K562 (cell line): ENCODE measurements at regions not wholly inside any gene's neighbourhood (a gene's known extent, or its start where the extent isn't known, plus 50 kb on each side); places are given as distances from the start of the nearest gene placed in this dataset.

Source experiments
- ATAC-seq: fragments of 200-7000 bp; cut with Tn5 transposase; 3 replicates; pipeline ENCODE4 v1.9.1; 2020; ENCODE audit warnings: moderate library complexity
- BruUV-seq: library from RNA; stranded (reverse); fragments of 400-500 nt; replicated peaks from 2 replicates; lab custom pipeline; 2021; lab: Mats Ljungman, UMichigan
- CTCF ChIA-PET: fragments of 300-600 bp; formaldehyde crosslinking; extraction: SDS; loops from one replicate; lab custom pipeline; 2021; ENCODE audit warnings: low intra/inter-chr PET ratio; lab: Yijun Ruan, JAX
- POLR2A ChIA-PET: fragments of 300-600, 350-650 bp; sonication (Branson Sonifier 250); formaldehyde crosslinking; extraction: SDS; loops from one replicate; lab custom pipeline; 2021; ENCODE audit warnings: antibody characterized with exemption, inconsistent platforms; lab: Yijun Ruan, JAX
- DNase-seq, 4 experiments: peaks; one replicate each; pipeline versions ENCODE4 v3.0.0 to v3.0.0-alpha.2; 2011 to 2018; ENCODE audit warnings: low spot score in 3 of 4, mixed read lengths in 3 of 4; ENCODE audit errors: extremely low read depth in 1 of 4
- FAIRE-seq: peaks from 2 replicates; lab custom pipeline; 2011; peaks lifted over from hg19 to GRCh38; lab: Jason Lieb, UNC
- H2AFZ ChIP-seq: 2 replicates; pipeline ENCODE4 v1.6.0; 2011; ENCODE audit warnings: low read depth, low read length, control low read depth, inconsistent platforms
- H3K27ac ChIP-seq: fragments of 200-600 bp; 3 replicates; pipeline ENCODE4 v1.8.0; 2011; ENCODE audit warnings: low read depth, mild to moderate bottlenecking, control low read depth, inconsistent platforms, low read length, moderate library complexity, mixed read lengths; ENCODE audit errors: extremely low read depth
- H3K27me3 ChIP-seq, 2 experiments: fragments of 300-600 bp in 1 of 2; 2 replicates in 1 of 2; 3 replicates in 1 of 2; pipeline versions ENCODE4 v1.6.0 to v1.8.0; 2011; ENCODE audit warnings: inconsistent platforms in 2 of 2, low read length in 2 of 2, mild to moderate bottlenecking in 1 of 2, mixed read lengths in 1 of 2, moderate library complexity in 1 of 2; ENCODE audit not compliant: control insufficient read depth in 2 of 2, insufficient read depth in 2 of 2
- H3K36me3 ChIP-seq: fragments of 300-600 bp; 3 replicates; pipeline ENCODE4 v1.8.0; 2011; ENCODE audit warnings: mild to moderate bottlenecking, low read length, inconsistent platforms; ENCODE audit not compliant: control insufficient read depth, insufficient read depth
- H3K4me1 ChIP-seq, 2 experiments: fragments of 200-600 bp in 1 of 2; replicated peaks in 1 of 2; 2 replicates in 1 of 2; 3 replicates in 1 of 2; pipeline versions ENCODE4 v1.5.1 to v1.8.0; 2011; ENCODE audit warnings: inconsistent platforms in 2 of 2, low read length in 2 of 2, mild to moderate bottlenecking in 1 of 2, mixed read lengths in 1 of 2, moderate library complexity in 1 of 2; ENCODE audit not compliant: control insufficient read depth in 2 of 2, insufficient read depth in 2 of 2
- H3K4me2 ChIP-seq: 2 replicates; pipeline ENCODE4 v1.6.1; 2011; ENCODE audit warnings: low read length, control low read depth, inconsistent platforms, mixed read lengths; ENCODE audit not compliant: insufficient read depth
- H3K4me3 ChIP-seq: fragments of 200-600 bp; sonication (generic), shearing (Covaris generic); 2 replicates; pipeline ENCODE4 v1.5.1; 2016; ENCODE audit warnings: control low read depth, inconsistent platforms
- H3K79me2 ChIP-seq: fragments of 200-600 bp; 3 replicates; pipeline ENCODE4 v1.8.0; 2011; ENCODE audit warnings: low read length, inconsistent platforms; ENCODE audit not compliant: control insufficient read depth, insufficient read depth
- H3K9ac ChIP-seq, 2 experiments: 2 replicates each; pipeline versions ENCODE4 v1.6.0 to v1.6.1; 2011; ENCODE audit warnings: low read depth in 2 of 2, low read length in 2 of 2, control low read depth in 1 of 2, inconsistent platforms in 1 of 2, mild to moderate bottlenecking in 1 of 2, mixed read lengths in 1 of 2; ENCODE audit not compliant: insufficient read depth in 1 of 2
- H3K9me1 ChIP-seq: one replicate; pipeline ENCODE4 v1.6.0; 2011; ENCODE audit warnings: inconsistent platforms, mild to moderate bottlenecking, low read length, moderate library complexity; ENCODE audit not compliant: control insufficient read depth, insufficient read depth
- H3K9me3 ChIP-seq: replicated peaks from 2 replicates; pipeline ENCODE4 v1.5.1; 2011; ENCODE audit warnings: low read depth, low read length, inconsistent platforms; ENCODE audit not compliant: control insufficient read depth, insufficient read depth
- H4K20me1 ChIP-seq: replicated peaks from 2 replicates; pipeline ENCODE4 v1.6.1; 2011; ENCODE audit warnings: low read length, inconsistent platforms, mixed read lengths; ENCODE audit not compliant: control insufficient read depth, insufficient read depth
- HINFP ChIP-seq: fragments of 450-650 bp; conservative IDR thresholded peaks from 2 replicates; pipeline ENCODE4 v1.6.1; 2016; ENCODE audit warnings: missing genetic modification characterization, low read depth, mild to moderate bottlenecking, control low read depth, missing compliant biosample characterization
- HMG20A ChIP-seq: fragments of 450-650 bp; formaldehyde crosslinking; conservative IDR thresholded peaks from 2 replicates; pipeline ENCODE4 v1.4.0; 2020; ENCODE audit warnings: mild to moderate bottlenecking, mixed read lengths
- HOXB6 ChIP-seq: fragments of 250-450 bp; sonication (Bioruptor Pico); IDR thresholded peaks from 2 replicates; pipeline ENCODE4 v1.5.1; 2022; ENCODE audit warnings: mild to moderate bottlenecking, borderline replicate concordance
- JUND ChIP-seq, 2 experiments: IDR thresholded peaks; 2 replicates in 1 of 2; 3 replicates in 1 of 2; pipeline ENCODE4 v1.6.1; 2011; ENCODE audit warnings: borderline replicate concordance in 2 of 2, low read depth in 2 of 2, low read length in 2 of 2, improper control_type of control experiment in 1 of 2, missing biosample characterization in 1 of 2, missing genetic modification characterization in 1 of 2, missing genetic modification reagents in 1 of 2
- NR2F6 ChIP-seq: fragments of 450-650 bp; formaldehyde crosslinking; IDR thresholded peaks from 2 replicates; pipeline ENCODE4 v1.4.0; 2020; ENCODE audit warnings: mild to moderate bottlenecking
- XRCC3 ChIP-seq: fragments of 450-650 bp; IDR thresholded peaks from 2 replicates; pipeline ENCODE4 v1.6.1; 2017; ENCODE audit warnings: mild to moderate bottlenecking, moderate library complexity
- ZBTB2 ChIP-seq: fragments of 450-650 bp; IDR thresholded peaks from 2 replicates; pipeline ENCODE4 v1.6.1; 2016; ENCODE audit warnings: antibody characterized with exemption
- ZNF212 ChIP-seq: fragments of 450-650 bp; formaldehyde crosslinking; IDR thresholded peaks from 2 replicates; pipeline ENCODE4 v1.4.0; 2020; ENCODE audit warnings: mild to moderate bottlenecking
- ZNF408 ChIP-seq: fragments of 250-450 bp; sonication (Bioruptor Pico); IDR thresholded peaks from 2 replicates; pipeline ENCODE4 v1.4.0; 2020; ENCODE audit warnings: low read depth, mild to moderate bottlenecking, moderate library complexity
- ZNF77 ChIP-seq: fragments of 250-450 bp; sonication (Bioruptor Pico); IDR thresholded peaks from 2 replicates; pipeline ENCODE4 v1.5.0; 2020
- WGBS: fragments of 100-300 bp; shearing (Covaris generic); methylation state at CpG from one replicate; pipeline ENCODE4 v1.1.6; 2016; ENCODE audit warnings: low coverage, mixed read lengths; ENCODE audit not compliant: insufficient coverage; ENCODE audit errors: missing lambda C conversion rate; 5-methylcytosine and 5-hydroxymethylcytosine counted together
- in situ Hi-C: fragments of 300-500 bp; cut with MboI; formaldehyde crosslinking; loops from 4 replicates; pipeline ENCODE4 v1.15.0; 2018; ENCODE audit warnings: inconsistent platforms, mixed read lengths
- intact Hi-C: fragments of 100-400 bp; cut with micrococcal nuclease; formaldehyde crosslinking; loops from 2 replicates; pipeline ENCODE4 v1.14.2; 2022
- TF ChIP-seq, protein P1 (sequence below): fragments of 250-450 bp; sonication (Bioruptor Pico); IDR thresholded peaks from 2 replicates; pipeline ENCODE4 v1.8.0; 2021; ENCODE audit warnings: moderate library complexity, mild to moderate bottlenecking, inconsistent platforms

GRCh38 chr20:40056171-40056570 is 632.9 kb downstream of the MAFB start:
- BruUV-seq: no TSS peak
- FAIRE-seq (no peak), DNase-seq (no peak), ATAC-seq (no peak)
- H3K9me3 ChIP-seq: no peaks in the 10 kb centered on the region; the same call in 1 of the 2 replicates
- WGBS: 6% methylated on average over 1 of the region's 1 CpG
- no peak overlapping the region for H3K27ac ChIP-seq
- ChIA-PET POLR2A (no interaction called here), CTCF (no interaction called here)
- no peaks in the 10 kb centered on the region for H3K9me1 ChIP-seq
- no peaks in the 10 kb centered on the region for H3K4me1 ChIP-seq
- TF ChIP-seq NR2F6: no peak
- no peak for TF ChIP-seq ZBTB2
- no peak for TF ChIP-seq ZNF408 (CRISPR knock-in tag)
- TF ChIP-seq HMG20A (CRISPR knock-in tag): no peak
- TF ChIP-seq ZNF212 (CRISPR knock-in tag): no peak
- TF ChIP-seq, protein P1, sequence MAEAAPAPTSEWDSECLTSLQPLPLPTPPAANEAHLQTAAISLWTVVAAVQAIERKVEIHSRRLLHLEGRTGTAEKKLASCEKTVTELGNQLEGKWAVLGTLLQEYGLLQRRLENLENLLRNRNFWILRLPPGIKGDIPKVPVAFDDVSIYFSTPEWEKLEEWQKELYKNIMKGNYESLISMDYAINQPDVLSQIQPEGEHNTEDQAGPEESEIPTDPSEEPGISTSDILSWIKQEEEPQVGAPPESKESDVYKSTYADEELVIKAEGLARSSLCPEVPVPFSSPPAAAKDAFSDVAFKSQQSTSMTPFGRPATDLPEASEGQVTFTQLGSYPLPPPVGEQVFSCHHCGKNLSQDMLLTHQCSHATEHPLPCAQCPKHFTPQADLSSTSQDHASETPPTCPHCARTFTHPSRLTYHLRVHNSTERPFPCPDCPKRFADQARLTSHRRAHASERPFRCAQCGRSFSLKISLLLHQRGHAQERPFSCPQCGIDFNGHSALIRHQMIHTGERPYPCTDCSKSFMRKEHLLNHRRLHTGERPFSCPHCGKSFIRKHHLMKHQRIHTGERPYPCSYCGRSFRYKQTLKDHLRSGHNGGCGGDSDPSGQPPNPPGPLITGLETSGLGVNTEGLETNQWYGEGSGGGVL (CRISPR knock-in tag): no peak
- TF ChIP-seq JUND (IDR thresholded peaks at IDR 0.05; ENCODE audit: borderline replicate concordance, low read depth, low read length): no peak
- TF ChIP-seq JUND (tag; IDR thresholded peaks at IDR 0.05; ENCODE audit: borderline replicate concordance, low read depth, low read length): no peak
- no peak for TF ChIP-seq HOXB6 (CRISPR knock-in tag)
- no peak for TF ChIP-seq XRCC3
- TF ChIP-seq ZNF77 (CRISPR knock-in tag): no peak
- TF ChIP-seq HINFP (tag): no peak
- no peak overlapping the region for H3K4me2 ChIP-seq
- intact Hi-C loops: no loop called here
- H3K4me3 ChIP-seq: no peak overlapping the region
- H3K36me3 ChIP-seq: no peaks in the 10 kb centered on the region
- H2AFZ ChIP-seq: no peak overlapping the region
- no peaks in the 10 kb centered on the region for H3K27me3 ChIP-seq
- in situ Hi-C loops: no loop called here
- no peaks in the 10 kb centered on the region for H3K79me2 ChIP-seq
- H3K9ac ChIP-seq: no peak overlapping the region
- no peaks in the 10 kb centered on the region for H4K20me1 ChIP-seq
